ENCODE measurements at regions not wholly inside any gene's neighbourhood (a gene's known extent, or its start where the extent isn't known, plus 50 kb on each side); places are given as distances from the start of the nearest gene placed in this dataset.

- FAIRE-seq, result no peak
These were observed 239.7 kb downstream of the PIK3R1 start for GRCh38 chr5:68455216-68455615.

GRCh38 chr5:68456756-68457217 lies 241.2 kb downstream of the PIK3R1 start:
- FAIRE-seq, result no peak

GRCh38 chr5:68457285-68457684 lies 241.7 kb downstream of the PIK3R1 start:
- no peak for FAIRE-seq

GRCh38 chr5:68458416-68459021 lies 243.0 kb downstream of the PIK3R1 start:
- FAIRE-seq, result no peak

GRCh38 chr5:68459093-68459809 lies 243.7 kb downstream of the PIK3R1 start:
- FAIRE-seq, result no peak

- no peak for FAIRE-seq
These were observed 244.2 kb downstream of the PIK3R1 start for GRCh38 chr5:68459810-68460139.

GRCh38 chr5:68460147-68460798 lies 244.7 kb downstream of the PIK3R1 start:
- FAIRE-seq, result no peak

GRCh38 chr5:68463606-68464005 lies 248.1 kb downstream of the PIK3R1 start:
- no peak for FAIRE-seq

GRCh38 chr5:68464424-68464823 lies 248.9 kb downstream of the PIK3R1 start:
- no peak for FAIRE-seq

GRCh38 chr5:68465133-68465532 lies 249.6 kb downstream of the PIK3R1 start:
- FAIRE-seq, result no peak

GRCh38 chr5:68465934-68466551 lies 250.5 kb downstream of the PIK3R1 start:
- FAIRE-seq, result no peak

GRCh38 chr5:68467208-68467607 lies 251.7 kb downstream of the PIK3R1 start:
- FAIRE-seq, result no peak

- no peak for FAIRE-seq
These were observed 252.2 kb downstream of the PIK3R1 start for GRCh38 chr5:68467794-68468193.

GRCh38 chr5:68468322-68468721 lies 252.8 kb downstream of the PIK3R1 start:
- no peak for FAIRE-seq

GRCh38 chr5:68475476-68475983 lies 260.0 kb downstream of the PIK3R1 start:
- FAIRE-seq, result no peak

GRCh38 chr5:68476854-68477253 lies 261.3 kb downstream of the PIK3R1 start:
- FAIRE-seq, result no peak

GRCh38 chr5:68478301-68479095 lies 262.9 kb downstream of the PIK3R1 start:
- FAIRE-seq, result peak; percentile 4

- no peak for FAIRE-seq
These were observed 264.0 kb downstream of the PIK3R1 start for GRCh38 chr5:68479524-68479923.

GRCh38 chr5:68480335-68480940 lies 264.9 kb downstream of the PIK3R1 start:
- no peak for FAIRE-seq

GRCh38 chr5:68482199-68482598 lies 266.6 kb downstream of the PIK3R1 start:
- FAIRE-seq, result no peak

GRCh38 chr5:68484307-68485068 lies 268.9 kb downstream of the PIK3R1 start:
- peak; percentile 70 for FAIRE-seq

Measured in endometrium (tissue), 2 donors.